Naive thymus-derived CD4-positive, alpha-beta T cell (primary cell): ENCODE measurements at regions not wholly inside any gene's neighbourhood (a gene's known extent, or its start where the extent isn't known, plus 50 kb on each side); places are given as distances from the start of the nearest gene placed in this dataset.

Experiments
- ATAC-seq: fragments of 150-1000 bp; cut with Tn5 transposase; 2 replicates; pipeline ENCODE4 v1.10.0; 2021; ENCODE audit warnings: mild to moderate bottlenecking, moderate library complexity
- CTCF ChIA-PET: fragments of 350-600 bp; sonication (Branson Sonifier 250); formaldehyde crosslinking; loops from one replicate; lab custom pipeline; 2021; ENCODE audit warnings: antibody characterized with exemption; lab: Charles Lee
- POLR2A ChIA-PET: fragments of 350-600 bp; sonication (Branson Sonifier 250); formaldehyde crosslinking; loops from one replicate; lab custom pipeline; 2021; ENCODE audit warnings: antibody characterized with exemption, inconsistent platforms; lab: Charles Lee
- DNase-seq, 9 donors: peaks; one replicate each; pipeline versions ENCODE4 v3.0.0 to v3.0.0-alpha.2; 2020 to 2022; ENCODE audit warnings: mixed read lengths in 1 of 9
- H3K27ac ChIP-seq: one replicate; pipeline ENCODE4 v1.7.0; 2013; ENCODE audit warnings: mild to moderate bottlenecking, low read depth, low read length, moderate library complexity
- H3K27me3 ChIP-seq, 2 donors: one replicate each; pipeline ENCODE4 v1.7.0; 2013; ENCODE audit warnings: low read length in 2 of 2, mild to moderate bottlenecking in 2 of 2, moderate library complexity in 2 of 2; ENCODE audit not compliant: control insufficient read depth in 2 of 2, insufficient read depth in 2 of 2
- H3K36me3 ChIP-seq, 3 experiments: 1 replicate in 2 of 3; 2 replicates in 1 of 3; pipeline ENCODE4 v1.7.0; 2013; ENCODE audit warnings: low read length in 3 of 3, mild to moderate bottlenecking in 3 of 3, moderate library complexity in 1 of 3; ENCODE audit not compliant: insufficient read depth in 3 of 3, control insufficient read depth in 2 of 3
- H3K4me1 ChIP-seq, 2 donors: one replicate each; pipeline ENCODE4 v1.7.0; 2013; ENCODE audit warnings: low read length in 2 of 2, mild to moderate bottlenecking in 2 of 2, moderate library complexity in 1 of 2; ENCODE audit not compliant: control insufficient read depth in 2 of 2, insufficient read depth in 2 of 2
- H3K4me3 ChIP-seq: 2 replicates; pipeline ENCODE4 v1.7.0; 2013; ENCODE audit warnings: mild to moderate bottlenecking, low read length
- H3K9me3 ChIP-seq, 3 experiments: 1 replicate in 2 of 3; 2 replicates in 1 of 3; pipeline ENCODE4 v1.7.0; 2013; ENCODE audit warnings: low read length in 3 of 3; ENCODE audit not compliant: control insufficient read depth in 2 of 3
- H3K27ac Mint-ChIP-seq, 9 donors: one replicate each; pipeline ENCODE4 v1.8.0; 2020 to 2022; ENCODE audit warnings: mixed read lengths in 9 of 9, mild to moderate bottlenecking in 8 of 9, moderate library complexity in 5 of 9, inconsistent platforms in 2 of 9
- H3K27me3 Mint-ChIP-seq, 5 donors: one replicate each; pipeline ENCODE4 v1.8.0; 2021 to 2022; ENCODE audit warnings: mixed read lengths in 5 of 5, mild to moderate bottlenecking in 1 of 5
- H3K36me3 Mint-ChIP-seq, 5 donors: one replicate each; pipeline ENCODE4 v1.8.0; 2020 to 2022; ENCODE audit warnings: mixed read lengths in 5 of 5, mild to moderate bottlenecking in 3 of 5, inconsistent platforms in 1 of 5
- H3K4me1 Mint-ChIP-seq, 7 donors: one replicate each; pipeline ENCODE4 v1.8.0; 2020 to 2022; ENCODE audit warnings: mixed read lengths in 7 of 7, mild to moderate bottlenecking in 3 of 7, inconsistent platforms in 1 of 7
- H3K4me3 Mint-ChIP-seq, 10 donors: one replicate each; pipeline ENCODE4 v1.8.0; 2020 to 2022; ENCODE audit warnings: mild to moderate bottlenecking in 10 of 10, mixed read lengths in 10 of 10, moderate library complexity in 6 of 10, inconsistent platforms in 2 of 10
- H3K9me3 Mint-ChIP-seq, 11 donors: one replicate each; pipeline ENCODE4 v1.8.0; 2020 to 2022; ENCODE audit warnings: mixed read lengths in 11 of 11, mild to moderate bottlenecking in 4 of 11, inconsistent platforms in 1 of 11, moderate library complexity in 1 of 11
- intact Hi-C, 2 donors: fragments of 100-400 bp; cut with micrococcal nuclease; formaldehyde crosslinking; loops; one replicate each; pipeline ENCODE4 v1.15.1; 2023

DNA sequence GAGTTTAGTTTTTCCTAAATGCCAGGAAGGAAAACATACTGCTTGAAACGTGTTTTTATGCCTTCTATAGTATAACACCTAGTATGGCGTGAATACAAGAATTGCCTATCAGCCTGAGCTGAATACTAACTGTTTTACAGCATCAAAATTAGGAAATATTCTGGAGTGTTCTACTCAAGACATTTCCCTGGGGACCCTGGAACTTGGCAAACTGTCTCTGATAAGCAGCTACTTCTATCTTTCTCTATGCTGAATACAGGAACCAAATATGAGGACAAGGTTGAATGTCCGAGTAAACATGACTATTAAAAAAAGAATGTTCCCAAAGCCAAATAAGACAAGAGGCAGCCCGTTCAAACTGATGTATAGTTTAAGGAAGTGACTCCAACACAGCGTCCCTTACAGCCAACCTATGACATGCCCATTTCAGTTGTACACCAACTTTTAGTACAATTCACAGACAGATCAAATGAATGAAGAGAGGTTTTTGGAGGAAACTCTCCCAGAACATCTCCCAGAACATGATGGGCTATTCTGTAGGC is 951.3 kb upstream of the ACVR2A start:
- no peak for DNase-seq
- Mint-ChIP-seq H3K4me1 (no peaks in the 10 kb centered on the region), H3K27ac (no peak overlapping the region), H3K36me3 (no peaks in the 10 kb centered on the region), H3K4me3 (no peak overlapping the region), H3K9me3 (peaks cover 0 to 7% (median 0%) of the 10 kb centered on the region in 11 donors), H3K27me3 (peaks cover 0 to 11% (median 0%) of the 10 kb centered on the region in 5 donors)
- no peak overlapping the region for H3K4me3 ChIP-seq
- ATAC-seq = no peak
- intact Hi-C loops = no loop called here
- CTCF ChIA-PET = no interaction called here
- H3K36me3 ChIP-seq = no peaks in the 10 kb centered on the region
- no peaks in the 10 kb centered on the region for H3K27me3 ChIP-seq
- no peaks in the 10 kb centered on the region for H3K9me3 ChIP-seq
- POLR2A ChIA-PET = no interaction called here
- no peaks in the 10 kb centered on the region for H3K4me1 ChIP-seq
- no peak overlapping the region for H3K27ac ChIP-seq

DNA sequence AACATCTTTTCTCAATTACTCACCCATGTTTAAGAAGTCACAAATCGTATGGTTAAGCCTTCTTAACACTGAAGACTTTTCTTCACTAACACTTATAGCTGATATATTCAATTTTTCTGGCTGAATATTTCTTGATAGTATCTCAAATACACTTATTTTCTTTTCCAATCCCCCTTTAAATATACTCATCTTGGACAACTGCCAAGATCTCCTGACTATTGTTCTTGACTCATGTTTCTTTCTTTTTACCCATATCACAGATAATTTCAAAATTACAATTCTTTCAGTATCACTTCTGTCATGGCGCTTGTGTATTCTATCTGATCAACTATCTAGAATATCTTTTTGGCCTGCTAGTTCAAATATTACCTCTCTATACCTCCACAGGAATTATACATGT is 954.3 kb upstream of the ACVR2A start:
- Mint-ChIP-seq H3K4me1 (no peaks in the 10 kb centered on the region), H3K36me3 (no peaks in the 10 kb centered on the region), H3K9me3 (peaks cover 0 to 7% (median 0%) of the 10 kb centered on the region in 11 donors), H3K27ac (no peak overlapping the region), H3K4me3 (no peak overlapping the region), H3K27me3 (peaks cover 0 to 6% (median 0%) of the 10 kb centered on the region in 5 donors)
- intact Hi-C loops = no loop called here
- Histone ChIP-seq H3K27me3 (no peaks in the 10 kb centered on the region), H3K27ac (no peak overlapping the region), H3K36me3 (no peaks in the 10 kb centered on the region), H3K9me3 (no peaks in the 10 kb centered on the region), H3K4me1 (no peaks in the 10 kb centered on the region), H3K4me3 (no peak overlapping the region)
- ChIA-PET POLR2A (no interaction called here), CTCF (no interaction called here)
- DNase-seq (no peak), ATAC-seq (no peak)

DNA sequence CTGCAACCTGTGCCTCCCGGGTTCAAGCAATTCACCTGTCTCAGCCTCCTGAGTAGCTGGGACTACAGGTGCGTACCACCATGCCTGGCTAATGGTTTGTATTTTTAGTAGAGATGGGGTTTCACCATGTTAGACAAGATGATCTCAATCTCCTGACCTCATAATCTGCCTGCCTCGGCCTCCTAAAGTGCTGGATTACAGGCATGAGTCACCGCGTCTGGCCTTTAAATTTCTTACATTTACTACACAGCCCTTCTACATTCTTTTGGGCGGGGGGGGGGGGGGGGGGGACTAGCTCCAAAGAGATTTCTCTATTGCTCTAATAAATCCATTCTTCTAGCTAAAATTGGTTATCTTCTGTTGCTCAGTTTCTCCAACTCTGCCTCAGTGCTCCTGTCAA is 964.9 kb upstream of the ACVR2A start:
- ChIA-PET POLR2A (no interaction called here), CTCF (no interaction called here)
- H3K27me3 ChIP-seq = no peaks in the 10 kb centered on the region
- Mint-ChIP-seq H3K36me3 (no peaks in the 10 kb centered on the region), H3K27ac (no peak overlapping the region), H3K4me3 (no peak overlapping the region), H3K4me1 (no peaks in the 10 kb centered on the region), H3K9me3 (peaks cover 0 to 10% (median 2%) of the 10 kb centered on the region in 11 donors), H3K27me3 (no peaks in the 10 kb centered on the region)
- intact Hi-C loops = no loop called here
- DNase-seq = no peak
- ATAC-seq = no peak
- no peaks in the 10 kb centered on the region for H3K4me1 ChIP-seq
- H3K36me3 ChIP-seq = no peaks in the 10 kb centered on the region
- no peak overlapping the region for H3K27ac ChIP-seq
- no peak overlapping the region for H3K4me3 ChIP-seq
- no peaks in the 10 kb centered on the region for H3K9me3 ChIP-seq

- Histone ChIP-seq H3K4me1 (no peaks in the 10 kb centered on the region), H3K27ac (no peak overlapping the region), H3K36me3 (no peaks in the 10 kb centered on the region), H3K9me3 (no peaks in the 10 kb centered on the region), H3K27me3 (no peaks in the 10 kb centered on the region), H3K4me3 (no peak overlapping the region)
- Mint-ChIP-seq H3K27me3 (no peaks in the 10 kb centered on the region), H3K4me1 (no peaks in the 10 kb centered on the region), H3K9me3 (peaks cover 0 to 2% (median 0%) of the 10 kb centered on the region in 11 donors), H3K36me3 (no peaks in the 10 kb centered on the region), H3K27ac (no peak overlapping the region), H3K4me3 (no peak overlapping the region)
- no peak for DNase-seq
- ChIA-PET CTCF (no interaction called here), POLR2A (no interaction called here)
- intact Hi-C loops = no loop called here
- no peak for ATAC-seq
Observed at GRCh38 chr2:146874260-146874658, 970.6 kb upstream of the ACVR2A start.

DNA sequence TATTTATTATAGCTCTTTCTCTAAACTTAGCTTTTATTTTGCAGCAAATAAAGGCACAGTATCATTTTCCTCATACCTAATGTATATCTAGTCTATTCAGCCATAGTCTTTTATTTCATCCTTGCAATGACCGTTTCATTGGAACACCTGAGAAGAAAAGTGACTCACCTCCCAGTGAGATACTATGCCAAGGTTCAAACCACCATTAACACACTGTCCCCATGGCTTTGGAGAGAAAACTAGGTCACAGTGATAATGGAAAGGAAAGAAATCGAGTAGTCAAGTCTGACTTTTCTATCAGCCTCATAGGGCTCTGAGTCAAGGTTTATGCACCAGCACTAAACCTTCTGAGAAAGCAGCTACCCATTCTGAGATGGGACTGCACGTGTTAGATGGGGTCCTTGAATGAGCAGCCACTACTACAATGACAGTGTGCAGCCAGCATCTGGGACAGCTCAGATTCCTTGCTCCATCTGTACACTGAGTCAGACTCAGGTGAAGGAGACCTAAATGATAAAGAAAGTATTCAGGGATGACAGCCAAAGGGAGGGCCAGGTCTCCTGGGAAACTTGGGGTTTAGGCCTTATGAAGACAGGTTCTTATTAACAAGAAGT is 971.1 kb upstream of the ACVR2A start:
- intact Hi-C loops = no loop called here
- H3K36me3 Mint-ChIP-seq = no peaks in the 10 kb centered on the region
- H3K27me3 Mint-ChIP-seq = no peaks in the 10 kb centered on the region
- Histone ChIP-seq H3K27ac (no peak overlapping the region), H3K4me1 (no peaks in the 10 kb centered on the region), H3K27me3 (no peaks in the 10 kb centered on the region), H3K36me3 (no peaks in the 10 kb centered on the region), H3K9me3 (no peaks in the 10 kb centered on the region), H3K4me3 (no peak overlapping the region)
- ATAC-seq = no peak
- DNase-seq = no peak
- H3K4me1 Mint-ChIP-seq = no peaks in the 10 kb centered on the region
- H3K27ac Mint-ChIP-seq = no peak overlapping the region
- H3K9me3 Mint-ChIP-seq = peaks cover 0 to 2% (median 0%) of the 10 kb centered on the region in 11 donors
- ChIA-PET CTCF (no interaction called here), POLR2A (no interaction called here)
- no peak overlapping the region for H3K4me3 Mint-ChIP-seq

DNA sequence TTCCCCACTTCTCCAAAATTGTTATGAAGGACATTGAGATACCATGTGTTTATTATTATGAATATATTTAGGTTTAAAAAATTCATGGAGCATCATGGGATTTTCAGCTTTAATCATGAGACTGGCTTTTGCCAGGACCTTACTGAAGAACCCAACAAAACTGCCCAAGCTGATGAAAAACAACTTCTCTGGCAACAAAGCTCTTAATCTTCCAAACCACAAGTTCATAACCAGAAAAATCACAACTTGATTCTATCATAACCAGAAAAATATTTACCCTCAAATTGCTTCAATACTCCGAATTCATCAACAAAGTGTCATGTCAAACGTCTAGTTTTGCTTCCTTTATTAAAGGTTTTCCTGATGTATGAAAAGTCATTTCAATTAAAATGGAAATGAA is 971.8 kb upstream of the ACVR2A start:
- Mint-ChIP-seq H3K27me3 (no peaks in the 10 kb centered on the region), H3K4me1 (no peaks in the 10 kb centered on the region), H3K9me3 (peaks cover 0 to 2% (median 0%) of the 10 kb centered on the region in 11 donors), H3K36me3 (no peaks in the 10 kb centered on the region), H3K27ac (no peak overlapping the region), H3K4me3 (no peak overlapping the region)
- no peaks in the 10 kb centered on the region for H3K9me3 ChIP-seq
- H3K27me3 ChIP-seq = no peaks in the 10 kb centered on the region
- ChIA-PET POLR2A (no interaction called here), CTCF (no interaction called here)
- no peak overlapping the region for H3K4me3 ChIP-seq
- no peak overlapping the region for H3K27ac ChIP-seq
- no peak for ATAC-seq
- H3K4me1 ChIP-seq = no peaks in the 10 kb centered on the region
- intact Hi-C loops = no loop called here
- H3K36me3 ChIP-seq = no peaks in the 10 kb centered on the region
- no peak for DNase-seq

GRCh38 chr2:146870691-146871090 is 974.1 kb upstream of the ACVR2A start:
- Mint-ChIP-seq H3K27ac (no peak overlapping the region), H3K9me3 (peaks cover 0 to 6% (median under 1%) of the 10 kb centered on the region in 11 donors), H3K4me3 (no peak overlapping the region), H3K36me3 (no peaks in the 10 kb centered on the region), H3K4me1 (no peaks in the 10 kb centered on the region), H3K27me3 (no peaks in the 10 kb centered on the region)
- Histone ChIP-seq H3K4me3 (no peak overlapping the region), H3K4me1 (no peaks in the 10 kb centered on the region), H3K36me3 (no peaks in the 10 kb centered on the region), H3K9me3 (no peaks in the 10 kb centered on the region), H3K27me3 (no peaks in the 10 kb centered on the region), H3K27ac (no peak overlapping the region)
- DNase-seq (no peak), ATAC-seq (no peak)
- intact Hi-C loops = no loop called here
- ChIA-PET POLR2A (no interaction called here), CTCF (no interaction called here)
